DMS114 treated with DMSO at 0.1 percent for 48 hours (cell line): ENCODE measurements at regions not wholly inside any gene's neighbourhood (a gene's known extent, or its start where the extent isn't known, plus 50 kb on each side); places are given as distances from the start of the nearest gene placed in this dataset.

ENCODE experiments used
- DNase-seq: peaks from one replicate; lab custom pipeline; 2025; ENCODE audit not compliant: unreplicated experiment; lab: John Stamatoyannopoulos, UW

GRCh38 chr16:64312292-64312691 lies 809.6 kb downstream of the CDH11 start:
- no peak for DNase-seq

- no peak for DNase-seq
Observed at GRCh38 chr16:64311241-64311640, 810.6 kb downstream of the CDH11 start.

GRCh38 chr16:64309398-64310110 lies 812.3 kb downstream of the CDH11 start:
- DNase-seq, result no peak

GRCh38 chr16:64308721-64309120 lies 813.1 kb downstream of the CDH11 start:
- no peak for DNase-seq

GRCh38 chr16:64307431-64307830 lies 814.4 kb downstream of the CDH11 start:
- DNase-seq, result no peak

- DNase-seq, result no peak
Observed at GRCh38 chr16:64305663-64306062, 816.2 kb downstream of the CDH11 start.

- DNase-seq, result no peak
Observed at GRCh38 chr16:64304951-64305350, 816.9 kb downstream of the CDH11 start.

- DNase-seq, result no peak
Observed at GRCh38 chr16:64304396-64304795, 817.5 kb downstream of the CDH11 start.

GRCh38 chr16:64297863-64298600 lies 823.8 kb downstream of the CDH11 start:
- no peak for DNase-seq

- no peak for DNase-seq
Observed at GRCh38 chr16:64295466-64295865, 826.4 kb downstream of the CDH11 start.

GRCh38 chr16:64292953-64293352 lies 828.9 kb downstream of the CDH11 start:
- DNase-seq, result no peak

GRCh38 chr16:64292161-64292560 lies 829.7 kb downstream of the CDH11 start:
- DNase-seq, result no peak

- DNase-seq, result no peak
Observed at GRCh38 chr16:64290461-64290860, 831.4 kb downstream of the CDH11 start.

GRCh38 chr16:64287655-64288528 lies 834.0 kb downstream of the CDH11 start:
- DNase-seq, result no peak

- no peak for DNase-seq
Observed at GRCh38 chr16:64282181-64282580, 839.7 kb downstream of the CDH11 start.

- no peak for DNase-seq
Observed at GRCh38 chr16:64280317-64280716, 841.5 kb downstream of the CDH11 start.

GRCh38 chr16:64278196-64278595 lies 843.7 kb downstream of the CDH11 start:
- no peak for DNase-seq

GRCh38 chr16:64276646-64277045 lies 845.2 kb downstream of the CDH11 start:
- DNase-seq, result no peak

- no peak for DNase-seq
Observed at GRCh38 chr16:64272028-64272427, 849.8 kb downstream of the CDH11 start.

- DNase-seq, result no peak
Observed at GRCh38 chr16:64269756-64270155, 852.1 kb downstream of the CDH11 start.

GRCh38 chr16:64265756-64266155 lies 856.1 kb downstream of the CDH11 start:
- DNase-seq, result no peak
